ENCODE measurements at regions not wholly inside any gene's neighbourhood (a gene's known extent, or its start where the extent isn't known, plus 50 kb on each side); places are given as distances from the start of the nearest gene placed in this dataset.

GRCh38 chr9:90001747-90002146 is 396.9 kb downstream of the GADD45G start (continued):
- TF ChIP-seq REST (IDR thresholded peaks at IDR 0.05; ENCODE audit: unreplicated experiment) (no peak), CTCF (conservative IDR thresholded peaks at IDR 0.05; ENCODE audit: low read depth in 2 of 2) (no peak), JUNB (IDR thresholded peaks at IDR 0.05; ENCODE audit: unreplicated experiment) (no peak), EZH2 (IDR thresholded peaks at IDR 0.05; ENCODE audit: low read depth, unreplicated experiment) (no peak), STAT1 (IDR thresholded peaks at IDR 0.05; ENCODE audit: unreplicated experiment) (no peak), POLR2AphosphoS5 (IDR thresholded peaks at IDR 0.05; ENCODE audit: low read depth) (no peak), EZH2phosphoT487 (IDR thresholded peaks at IDR 0.05; ENCODE audit: unreplicated experiment) (no peak), ETS1 (IDR thresholded peaks at IDR 0.05) (no peak), NANOG (IDR thresholded peaks at IDR 0.05; ENCODE audit: borderline replicate concordance) (no peak), ZNF331 (CRISPR knock-in tag; IDR thresholded peaks at IDR 0.05; ENCODE audit: low read depth) (no peak)

- DNase-seq (ENCODE audit: low spot score) (no peak), ATAC-seq (no peak)
- Mint-ChIP-seq H3K27ac (no peak overlapping the region), H3K27me3 (ENCODE audit: insufficient read depth, low read depth, poor library complexity) (peaks cover 5% of the 10 kb centered on the region), H3K36me3 (ENCODE audit: low read depth) (no peaks in the 10 kb centered on the region), H3K9me3 (no peaks in the 10 kb centered on the region; the same call in 2 of the 3 replicates), H3K4me1 (peaks cover 28% of the 10 kb centered on the region), H3K4me3 (no peak overlapping the region)
- Histone ChIP-seq H3K36me3 (ENCODE audit: insufficient read depth) (no peaks in the 10 kb centered on the region), H3F3A (replicated peaks; ENCODE audit: low read depth) (no peaks in the 10 kb centered on the region), H3K4me2 (no peak overlapping the region), H3K27me3 (ENCODE audit: insufficient read depth) (no peaks in the 10 kb centered on the region), H3K4me3 (no peak overlapping the region), H3K79me2 (replicated peaks; ENCODE audit: insufficient read depth) (no peaks in the 10 kb centered on the region), H4K20me1 (replicated peaks; ENCODE audit: insufficient read depth) (no peaks in the 10 kb centered on the region), H2AFZ (0 out of 2 replicates have a peak overlapping the region, but pooled peaks have one; percentile 32), H3K4me1 (ENCODE audit: insufficient read depth) (no peaks in the 10 kb centered on the region), H3K27ac (ENCODE audit: low read depth) (no peak overlapping the region), H3K9me2 (ENCODE audit: insufficient read depth) (no peaks in the 10 kb centered on the region)
- no peak for TF ChIP-seq NANOG (IDR thresholded peaks at IDR 0.05; ENCODE audit: borderline replicate concordance)
- TF ChIP-seq JUNB (IDR thresholded peaks at IDR 0.05; ENCODE audit: unreplicated experiment), result no peak
- TF ChIP-seq REST (IDR thresholded peaks at IDR 0.05; ENCODE audit: unreplicated experiment), result no peak
- TF ChIP-seq ZNF114 (CRISPR knock-in tag; IDR thresholded peaks at IDR 0.05), result no peak
- no peak for TF ChIP-seq STAT1 (IDR thresholded peaks at IDR 0.05; ENCODE audit: unreplicated experiment)
- no peak for TF ChIP-seq POLR2AphosphoS5 (IDR thresholded peaks at IDR 0.05; ENCODE audit: low read depth)
- TF ChIP-seq ZNF331 (CRISPR knock-in tag; IDR thresholded peaks at IDR 0.05; ENCODE audit: low read depth), result no peak
- TF ChIP-seq EZH2phosphoT487 (IDR thresholded peaks at IDR 0.05; ENCODE audit: unreplicated experiment), result no peak
These were observed 397.8 kb downstream of the GADD45G start for GRCh38 chr9:90002397-90003271.

Measured in GM23338 (cell line).